ENCODE measurements at regions not wholly inside any gene's neighbourhood (a gene's known extent, or its start where the extent isn't known, plus 50 kb on each side); places are given as distances from the start of the nearest gene placed in this dataset.

DNA sequence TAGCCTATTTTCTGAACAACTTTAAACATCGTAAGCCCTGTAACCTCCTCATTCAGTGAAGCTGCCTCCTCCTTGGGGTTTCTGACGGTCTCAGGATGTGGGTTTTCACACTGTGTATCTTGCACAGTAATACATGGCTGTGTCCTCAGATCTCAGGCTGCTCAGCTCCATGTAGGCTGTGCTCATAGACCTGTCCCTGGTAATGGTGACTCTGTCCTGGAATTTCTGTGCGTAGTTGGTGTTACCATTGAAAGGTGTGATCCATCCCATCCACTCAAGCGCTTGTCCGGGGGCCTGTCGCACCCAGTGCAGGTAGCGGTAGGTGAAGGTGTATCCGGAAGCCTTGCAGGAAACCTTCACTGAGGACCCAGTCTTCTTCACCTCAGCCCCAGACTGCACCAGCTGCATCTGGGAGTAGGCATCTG, 980.5 kb downstream of the TMEM121 start:
- intact Hi-C loops (cut with DNase I), result no loop called here
- H3K27ac ChIP-seq, result peak overlapping the region in 1 of 2 donors; percentile 25
- H3K4me3 ChIP-seq, result no peak overlapping the region
- no peak for DNase-seq
- peaks cover 0 to 25% of the 10 kb centered on the region in 2 donors for H3K27me3 ChIP-seq
- no peaks in the 10 kb centered on the region for H3K9me3 ChIP-seq
- H3K36me3 ChIP-seq, result no peaks in the 10 kb centered on the region
- ATAC-seq, result no peak
- H3K4me1 ChIP-seq, result no peaks in the 10 kb centered on the region
- TF ChIP-seq, protein P1, sequence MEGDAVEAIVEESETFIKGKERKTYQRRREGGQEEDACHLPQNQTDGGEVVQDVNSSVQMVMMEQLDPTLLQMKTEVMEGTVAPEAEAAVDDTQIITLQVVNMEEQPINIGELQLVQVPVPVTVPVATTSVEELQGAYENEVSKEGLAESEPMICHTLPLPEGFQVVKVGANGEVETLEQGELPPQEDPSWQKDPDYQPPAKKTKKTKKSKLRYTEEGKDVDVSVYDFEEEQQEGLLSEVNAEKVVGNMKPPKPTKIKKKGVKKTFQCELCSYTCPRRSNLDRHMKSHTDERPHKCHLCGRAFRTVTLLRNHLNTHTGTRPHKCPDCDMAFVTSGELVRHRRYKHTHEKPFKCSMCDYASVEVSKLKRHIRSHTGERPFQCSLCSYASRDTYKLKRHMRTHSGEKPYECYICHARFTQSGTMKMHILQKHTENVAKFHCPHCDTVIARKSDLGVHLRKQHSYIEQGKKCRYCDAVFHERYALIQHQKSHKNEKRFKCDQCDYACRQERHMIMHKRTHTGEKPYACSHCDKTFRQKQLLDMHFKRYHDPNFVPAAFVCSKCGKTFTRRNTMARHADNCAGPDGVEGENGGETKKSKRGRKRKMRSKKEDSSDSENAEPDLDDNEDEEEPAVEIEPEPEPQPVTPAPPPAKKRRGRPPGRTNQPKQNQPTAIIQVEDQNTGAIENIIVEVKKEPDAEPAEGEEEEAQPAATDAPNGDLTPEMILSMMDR (IDR thresholded peaks at IDR 0.05), result no peak

DNA sequence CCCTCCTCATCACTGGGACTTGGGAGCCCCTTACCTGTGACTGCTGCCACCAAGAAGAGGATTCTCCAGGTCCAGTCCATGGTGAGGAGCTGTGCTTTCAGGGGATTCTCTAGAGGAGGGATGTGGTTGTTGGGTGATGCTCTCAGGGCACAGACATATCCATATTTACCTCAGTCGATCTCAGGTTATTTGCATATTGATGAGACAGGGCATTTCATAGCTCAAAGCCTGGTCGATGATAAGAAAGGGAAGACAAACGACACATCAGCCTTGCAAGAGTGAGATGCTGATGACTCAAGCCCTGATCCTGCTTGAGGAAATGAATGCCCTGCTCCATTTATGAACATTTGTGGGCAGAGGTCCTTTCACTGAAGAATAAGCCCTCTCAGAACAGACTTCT, 981.0 kb downstream of the TMEM121 start:
- H3K4me3 ChIP-seq, result no peak overlapping the region
- H3K4me1 ChIP-seq, result no peaks in the 10 kb centered on the region
- ATAC-seq (no peak), DNase-seq (no peak)
- peak overlapping the region in 1 of 2 donors; percentile 25 for H3K27ac ChIP-seq
- no peaks in the 10 kb centered on the region for H3K9me3 ChIP-seq
- H3K36me3 ChIP-seq, result no peaks in the 10 kb centered on the region
- TF ChIP-seq, protein P1 (IDR thresholded peaks at IDR 0.05), result no peak
- intact Hi-C loops (cut with DNase I), result no loop called here
- peaks cover 0 to 25% of the 10 kb centered on the region in 2 donors for H3K27me3 ChIP-seq

DNA sequence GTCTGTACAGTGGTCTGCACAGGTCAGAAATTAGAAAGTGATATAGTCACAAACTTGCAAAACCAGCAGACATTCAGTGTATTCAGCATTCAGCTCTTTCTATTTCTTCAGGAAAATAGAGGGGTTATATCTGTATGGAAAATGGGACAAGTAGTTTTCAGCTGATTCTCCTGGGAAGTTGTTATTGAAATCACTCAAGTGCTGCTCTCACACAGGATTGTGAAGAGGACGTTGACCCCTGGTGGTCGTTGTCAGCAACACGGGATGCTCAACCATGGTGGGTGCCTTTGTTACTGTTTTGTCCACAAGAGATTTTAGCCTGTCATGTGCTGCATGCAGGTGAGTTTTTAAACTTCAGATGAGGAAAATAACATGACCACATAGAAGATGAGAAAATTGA, 981.8 kb downstream of the TMEM121 start:
- Histone ChIP-seq H3K36me3 (no peaks in the 10 kb centered on the region), H3K4me3 (no peak overlapping the region), H3K4me1 (no peaks in the 10 kb centered on the region), H3K27ac (no peak overlapping the region), H3K9me3 (no peaks in the 10 kb centered on the region), H3K27me3 (peaks cover 0 to 32% of the 10 kb centered on the region in 2 donors)
- TF ChIP-seq, protein P1 (IDR thresholded peaks at IDR 0.05), result no peak
- DNase-seq (no peak), ATAC-seq (no peak)
- intact Hi-C loops (cut with DNase I), result no loop called here

DNA sequence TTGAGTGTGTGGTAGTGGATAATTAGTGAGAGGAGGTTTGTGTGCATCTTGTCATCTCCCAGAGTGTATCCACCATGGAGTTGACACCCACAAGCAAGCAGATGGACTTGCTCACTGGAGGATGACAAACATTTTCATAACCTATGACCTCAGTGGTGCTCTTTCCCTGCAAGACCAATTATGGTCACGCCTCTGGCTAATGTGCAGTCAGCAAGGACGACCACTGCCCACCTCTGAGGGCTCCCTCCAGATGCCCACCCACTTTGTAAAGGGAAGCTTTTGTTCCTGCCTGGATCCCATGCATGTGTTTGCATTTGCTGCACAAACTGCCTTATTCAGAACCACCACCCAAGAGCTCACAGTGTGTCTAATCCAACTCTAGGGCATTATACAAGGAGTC, 982.8 kb downstream of the TMEM121 start:
- TF ChIP-seq, protein P1 (IDR thresholded peaks at IDR 0.05), result no peak

DNA sequence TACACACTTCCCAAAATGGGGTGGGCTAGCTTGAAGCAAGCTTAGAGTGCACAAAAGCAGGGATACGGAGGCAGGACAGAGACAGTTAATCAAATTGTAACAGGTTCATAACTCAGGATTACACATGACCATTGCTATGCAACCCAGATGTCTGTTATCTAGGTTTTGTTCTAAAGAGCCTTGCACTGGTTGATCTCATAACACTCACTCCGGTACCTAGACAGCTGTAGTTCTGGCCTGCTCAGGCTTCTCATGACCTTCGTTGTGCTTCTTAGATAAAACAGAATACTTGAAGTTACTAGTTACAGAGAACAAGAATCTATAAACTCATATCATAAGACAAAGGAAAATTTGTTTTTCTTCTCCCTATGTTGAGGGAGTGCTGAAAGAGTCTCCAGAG, 983.4 kb downstream of the TMEM121 start:
- peaks cover 0 to 40% of the 10 kb centered on the region in 2 donors for H3K27me3 ChIP-seq
- ATAC-seq (no peak), DNase-seq (no peak)
- no peaks in the 10 kb centered on the region for H3K4me1 ChIP-seq
- TF ChIP-seq, protein P1 (IDR thresholded peaks at IDR 0.05), result no peak
- no peak overlapping the region for H3K27ac ChIP-seq
- H3K36me3 ChIP-seq, result no peaks in the 10 kb centered on the region
- H3K9me3 ChIP-seq, result no peaks in the 10 kb centered on the region
- intact Hi-C loops (cut with DNase I), result no loop called here
- H3K4me3 ChIP-seq, result no peak overlapping the region

More for the DNA sequence above, 982.8 kb downstream of the TMEM121 start:
- intact Hi-C loops (cut with DNase I), result no loop called here
- H3K4me1 ChIP-seq, result no peaks in the 10 kb centered on the region
- H3K27ac ChIP-seq, result no peak overlapping the region
- no peak for ATAC-seq
- peaks cover 0 to 40% of the 10 kb centered on the region in 2 donors for H3K27me3 ChIP-seq
- no peaks in the 10 kb centered on the region for H3K36me3 ChIP-seq
- no peaks in the 10 kb centered on the region for H3K9me3 ChIP-seq
- H3K4me3 ChIP-seq, result no peak overlapping the region
- DNase-seq, result no peak

Data from left lung (tissue), 4 donors.